ENCODE measurements at regions not wholly inside any gene's neighbourhood (a gene's known extent, or its start where the extent isn't known, plus 50 kb on each side); places are given as distances from the start of the nearest gene placed in this dataset.

DNA sequence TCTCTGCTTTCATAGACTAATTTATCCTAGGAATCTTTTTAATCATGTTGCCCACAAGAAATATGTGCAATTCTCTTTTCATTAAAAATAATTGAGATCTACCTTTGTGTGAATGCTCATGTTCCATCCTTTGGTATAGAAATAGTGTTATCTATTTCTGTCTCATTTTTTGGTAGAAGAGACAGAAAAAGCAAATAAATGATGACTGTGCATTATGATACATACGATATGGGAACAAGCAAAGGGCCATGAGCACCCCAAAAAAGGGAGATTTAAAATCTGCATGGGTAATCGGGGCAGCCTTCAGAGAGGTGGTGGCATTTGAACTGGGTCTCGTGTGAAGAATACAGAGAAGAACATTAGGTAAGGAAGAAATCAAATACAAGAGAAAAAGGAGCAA, 1197.5 kb upstream of the AUTS2 start:
- TF ChIP-seq POLR2A (IDR thresholded peaks at IDR 0.05), result no peak
- TF ChIP-seq, protein P1, sequence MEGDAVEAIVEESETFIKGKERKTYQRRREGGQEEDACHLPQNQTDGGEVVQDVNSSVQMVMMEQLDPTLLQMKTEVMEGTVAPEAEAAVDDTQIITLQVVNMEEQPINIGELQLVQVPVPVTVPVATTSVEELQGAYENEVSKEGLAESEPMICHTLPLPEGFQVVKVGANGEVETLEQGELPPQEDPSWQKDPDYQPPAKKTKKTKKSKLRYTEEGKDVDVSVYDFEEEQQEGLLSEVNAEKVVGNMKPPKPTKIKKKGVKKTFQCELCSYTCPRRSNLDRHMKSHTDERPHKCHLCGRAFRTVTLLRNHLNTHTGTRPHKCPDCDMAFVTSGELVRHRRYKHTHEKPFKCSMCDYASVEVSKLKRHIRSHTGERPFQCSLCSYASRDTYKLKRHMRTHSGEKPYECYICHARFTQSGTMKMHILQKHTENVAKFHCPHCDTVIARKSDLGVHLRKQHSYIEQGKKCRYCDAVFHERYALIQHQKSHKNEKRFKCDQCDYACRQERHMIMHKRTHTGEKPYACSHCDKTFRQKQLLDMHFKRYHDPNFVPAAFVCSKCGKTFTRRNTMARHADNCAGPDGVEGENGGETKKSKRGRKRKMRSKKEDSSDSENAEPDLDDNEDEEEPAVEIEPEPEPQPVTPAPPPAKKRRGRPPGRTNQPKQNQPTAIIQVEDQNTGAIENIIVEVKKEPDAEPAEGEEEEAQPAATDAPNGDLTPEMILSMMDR (IDR thresholded peaks at IDR 0.05), result no peak
